Activated T-cell treated with anti-CD3 and anti-CD28 coated beads for 1 hour (primary cell): ENCODE measurements at regions not wholly inside any gene's neighbourhood (a gene's known extent, or its start where the extent isn't known, plus 50 kb on each side); places are given as distances from the start of the nearest gene placed in this dataset.
"Not testable (repeated sequence)": the region's sequence is repeated elsewhere in the genome, so short reads cannot be mapped to it uniquely, and the experiment has no call there.

Source experiments
- DNase-seq: peaks from one replicate; pipeline ENCODE4 v3.0.0-alpha.2; 2020; ENCODE audit warnings: low read depth

GRCh38 chr19:28436320-28436719 lies 776.6 kb downstream of the UQCRFS1 start:
- DNase-seq, result no peak

- DNase-seq, result no peak
These were observed 777.2 kb downstream of the UQCRFS1 start for GRCh38 chr19:28435551-28436271.

GRCh38 chr19:28434794-28435193 lies 778.2 kb downstream of the UQCRFS1 start:
- DNase-seq, result not testable (repeated sequence)

GRCh38 chr19:28434365-28434764 lies 778.6 kb downstream of the UQCRFS1 start:
- DNase-seq, result not testable (repeated sequence)

- DNase-seq, result not testable (repeated sequence)
These were observed 779.8 kb downstream of the UQCRFS1 start for GRCh38 chr19:28433166-28433565.

- DNase-seq, result no peak
These were observed 782.7 kb downstream of the UQCRFS1 start for GRCh38 chr19:28430214-28430613.

GRCh38 chr19:28429356-28429755 lies 783.6 kb downstream of the UQCRFS1 start:
- no peak for DNase-seq

GRCh38 chr19:28428663-28429348 lies 784.1 kb downstream of the UQCRFS1 start:
- no peak for DNase-seq

- no peak for DNase-seq
These were observed 785.4 kb downstream of the UQCRFS1 start for GRCh38 chr19:28427376-28428083.

GRCh38 chr19:28426730-28427225 lies 786.2 kb downstream of the UQCRFS1 start:
- DNase-seq, result no peak

GRCh38 chr19:28426110-28426729 lies 786.7 kb downstream of the UQCRFS1 start:
- no peak for DNase-seq

- no peak for DNase-seq
These were observed 787.7 kb downstream of the UQCRFS1 start for GRCh38 chr19:28425046-28425931.

- no peak for DNase-seq
These were observed 788.3 kb downstream of the UQCRFS1 start for GRCh38 chr19:28424662-28425045.

GRCh38 chr19:28424077-28424476 lies 788.9 kb downstream of the UQCRFS1 start:
- no peak for DNase-seq

- no peak for DNase-seq
These were observed 789.9 kb downstream of the UQCRFS1 start for GRCh38 chr19:28422791-28423650.

- no peak for DNase-seq
These were observed 790.9 kb downstream of the UQCRFS1 start for GRCh38 chr19:28422046-28422445.

GRCh38 chr19:28420811-28421550 lies 792.0 kb downstream of the UQCRFS1 start:
- DNase-seq, result no peak

- DNase-seq, result no peak
These were observed 793.6 kb downstream of the UQCRFS1 start for GRCh38 chr19:28419312-28419711.

GRCh38 chr19:28417361-28417760 lies 795.6 kb downstream of the UQCRFS1 start:
- DNase-seq, result no peak

- no peak for DNase-seq
These were observed 796.7 kb downstream of the UQCRFS1 start for GRCh38 chr19:28416245-28416644.
